ENCODE measurements at regions not wholly inside any gene's neighbourhood (a gene's known extent, or its start where the extent isn't known, plus 50 kb on each side); places are given as distances from the start of the nearest gene placed in this dataset.
"Not testable (repeated sequence)": the region's sequence is repeated elsewhere in the genome, so short reads cannot be mapped to it uniquely, and the experiment has no call there.

- H3K27ac Mint-ChIP-seq (ENCODE audit: unreplicated experiment): no peak overlapping the region
- no peaks in the 10 kb centered on the region for H3K4me1 Mint-ChIP-seq (ENCODE audit: low read depth, unreplicated experiment)
- H3K27me3 Mint-ChIP-seq (ENCODE audit: unreplicated experiment): no peaks in the 10 kb centered on the region
- no peak for TF ChIP-seq CTCF (IDR thresholded peaks at IDR 0.05; ENCODE audit: partially characterized antibody, unreplicated experiment)
- no peak for DNase-seq
- no peaks in the 10 kb centered on the region for H3K36me3 Mint-ChIP-seq (ENCODE audit: unreplicated experiment)
- H3K4me3 Mint-ChIP-seq (ENCODE audit: unreplicated experiment): no peak overlapping the region
- H3K9me3 Mint-ChIP-seq (ENCODE audit: unreplicated experiment): peaks cover 5% of the 10 kb centered on the region
These were observed 340.9 kb downstream of the BCL11B start for GRCh38 chr14:98931126-98931525.

- Mint-ChIP-seq H3K4me3 (ENCODE audit: unreplicated experiment) (no peak overlapping the region), H3K27ac (ENCODE audit: unreplicated experiment) (no peak overlapping the region), H3K9me3 (ENCODE audit: unreplicated experiment) (peaks cover 5% of the 10 kb centered on the region), H3K36me3 (ENCODE audit: unreplicated experiment) (no peaks in the 10 kb centered on the region), H3K27me3 (ENCODE audit: unreplicated experiment) (no peaks in the 10 kb centered on the region), H3K4me1 (ENCODE audit: low read depth, unreplicated experiment) (no peaks in the 10 kb centered on the region)
- TF ChIP-seq CTCF (IDR thresholded peaks at IDR 0.05; ENCODE audit: partially characterized antibody, unreplicated experiment): no peak
- no peak for DNase-seq
These were observed 340.1 kb downstream of the BCL11B start for GRCh38 chr14:98931911-98932310.

- Mint-ChIP-seq H3K9me3 (ENCODE audit: unreplicated experiment) (peaks cover 2% of the 10 kb centered on the region), H3K4me1 (ENCODE audit: low read depth, unreplicated experiment) (no peaks in the 10 kb centered on the region), H3K27ac (ENCODE audit: unreplicated experiment) (no peak overlapping the region), H3K36me3 (ENCODE audit: unreplicated experiment) (no peaks in the 10 kb centered on the region), H3K27me3 (ENCODE audit: unreplicated experiment) (no peaks in the 10 kb centered on the region), H3K4me3 (ENCODE audit: unreplicated experiment) (no peak overlapping the region)
- no peak for DNase-seq
- no peak for TF ChIP-seq CTCF (IDR thresholded peaks at IDR 0.05; ENCODE audit: partially characterized antibody, unreplicated experiment)
These were observed 339.3 kb downstream of the BCL11B start for GRCh38 chr14:98932431-98933325.

- DNase-seq; H3K27me3 Mint-ChIP-seq (ENCODE audit: unreplicated experiment); H3K36me3 Mint-ChIP-seq (ENCODE audit: unreplicated experiment); H3K9me3 Mint-ChIP-seq (ENCODE audit: unreplicated experiment); H3K27ac Mint-ChIP-seq (ENCODE audit: unreplicated experiment); H3K4me1 Mint-ChIP-seq (ENCODE audit: low read depth, unreplicated experiment); H3K4me3 Mint-ChIP-seq (ENCODE audit: unreplicated experiment): not testable (repeated sequence)
These were observed 337.4 kb downstream of the BCL11B start for GRCh38 chr14:98934569-98934968.

GRCh38 chr14:98935921-98936320 lies 336.1 kb downstream of the BCL11B start:
- no peak for DNase-seq
- Mint-ChIP-seq H3K4me1 (ENCODE audit: low read depth, unreplicated experiment) (no peaks in the 10 kb centered on the region), H3K27me3 (ENCODE audit: unreplicated experiment) (peaks cover 2% of the 10 kb centered on the region), H3K36me3 (ENCODE audit: unreplicated experiment) (no peaks in the 10 kb centered on the region), H3K27ac (ENCODE audit: unreplicated experiment) (no peak overlapping the region), H3K9me3 (ENCODE audit: unreplicated experiment) (peaks cover 2% of the 10 kb centered on the region), H3K4me3 (ENCODE audit: unreplicated experiment) (no peak overlapping the region)
- TF ChIP-seq CTCF (IDR thresholded peaks at IDR 0.05; ENCODE audit: partially characterized antibody, unreplicated experiment): no peak
